ENCODE measurements at regions not wholly inside any gene's neighbourhood (a gene's known extent, or its start where the extent isn't known, plus 50 kb on each side); places are given as distances from the start of the nearest gene placed in this dataset.

GRCh38 chr6:141303907-141304306 is 828.8 kb upstream of the GJE1 start:
- TF ChIP-seq CTCF (IDR thresholded peaks at IDR 0.05), result no peak
- no peak for TF ChIP-seq POLR2A (IDR thresholded peaks at IDR 0.05)
